Stimulated activated CD4-positive, alpha-beta T cell treated with anti-CD3 and anti-CD28 coated beads, Interleukin-15, amount 100 ng/mL, for 1 hour (primary cell): ENCODE measurements at regions not wholly inside any gene's neighbourhood (a gene's known extent, or its start where the extent isn't known, plus 50 kb on each side); places are given as distances from the start of the nearest gene placed in this dataset.
A peak's percentile ranks its signal among the peaks of the same experiment; 100 is the strongest.
"Not testable (repeated sequence)": the region's sequence is repeated elsewhere in the genome, so short reads cannot be mapped to it uniquely, and the experiment has no call there.

ENCODE experiments used
- DNase-seq, 2 donors: peaks; one replicate each; pipeline ENCODE4 v3.0.0-alpha.2; 2020; ENCODE audit warnings: low read depth in 1 of 2, low spot score in 1 of 2

DNA sequence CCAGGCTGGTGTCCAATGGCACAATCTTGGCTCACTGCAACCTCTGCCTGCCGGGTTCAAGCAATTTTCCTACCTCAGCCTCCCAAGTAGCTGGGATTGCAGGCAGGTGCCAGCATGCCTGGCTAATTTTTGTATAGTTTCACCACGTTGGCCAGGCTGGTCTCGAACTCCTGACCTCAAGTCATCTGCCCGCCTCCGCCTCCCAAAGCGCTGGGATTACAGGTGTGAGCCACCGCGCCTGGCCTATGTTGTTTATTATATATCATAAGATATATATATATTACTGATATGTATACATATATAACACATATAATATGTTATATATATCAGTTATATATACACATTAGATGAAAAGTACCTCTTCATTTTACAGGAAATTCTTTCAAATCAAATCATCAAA is 914.7 kb downstream of the FOXD4L5 start:
- DNase-seq = not testable (repeated sequence)

DNA sequence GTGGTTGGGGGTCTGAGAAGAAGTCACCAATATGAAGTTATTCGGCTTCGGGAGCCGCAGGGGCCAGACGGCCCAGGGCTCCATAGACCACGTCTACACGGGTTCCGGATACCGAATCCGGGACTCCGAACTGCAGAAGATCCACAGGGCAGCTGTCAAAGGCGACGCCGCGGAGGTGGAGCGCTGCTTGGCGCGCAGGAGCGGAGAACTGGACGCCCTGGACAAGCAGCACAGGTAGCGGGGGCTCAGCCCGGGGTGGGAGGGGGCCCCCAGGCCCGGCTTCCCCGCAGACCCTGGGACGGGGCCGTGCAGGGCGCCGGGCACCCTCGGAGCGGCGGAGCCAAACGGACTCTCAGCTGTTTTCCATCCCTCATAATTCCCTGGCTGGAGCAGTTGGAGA is 915.4 kb downstream of the FOXD4L5 start:
- not testable (repeated sequence) for DNase-seq

- peak; percentile 51 to 71 for DNase-seq
Observed at GRCh38 chr9:64369114-64369513, 915.9 kb downstream of the FOXD4L5 start.

GRCh38 chr9:64368644-64368942 is 916.4 kb downstream of the FOXD4L5 start:
- DNase-seq = not testable (repeated sequence)

- DNase-seq = not testable (repeated sequence)
Observed at GRCh38 chr9:64367826-64368643, 917.0 kb downstream of the FOXD4L5 start.
